ENCODE measurements at regions not wholly inside any gene's neighbourhood (a gene's known extent, or its start where the extent isn't known, plus 50 kb on each side); places are given as distances from the start of the nearest gene placed in this dataset.

- TF ChIP-seq CTCF (IDR thresholded peaks at IDR 0.05; ENCODE audit: insufficient read depth, low read depth, low read length): no peak
- H3K4me3 ChIP-seq (ENCODE audit: low read depth, low read length): no peak overlapping the region
- DNase-seq (ENCODE audit: low read depth): no peak
Measured at GRCh38 chr3:25293736-25294135, 134.3 kb upstream of the RARB start.

DNA sequence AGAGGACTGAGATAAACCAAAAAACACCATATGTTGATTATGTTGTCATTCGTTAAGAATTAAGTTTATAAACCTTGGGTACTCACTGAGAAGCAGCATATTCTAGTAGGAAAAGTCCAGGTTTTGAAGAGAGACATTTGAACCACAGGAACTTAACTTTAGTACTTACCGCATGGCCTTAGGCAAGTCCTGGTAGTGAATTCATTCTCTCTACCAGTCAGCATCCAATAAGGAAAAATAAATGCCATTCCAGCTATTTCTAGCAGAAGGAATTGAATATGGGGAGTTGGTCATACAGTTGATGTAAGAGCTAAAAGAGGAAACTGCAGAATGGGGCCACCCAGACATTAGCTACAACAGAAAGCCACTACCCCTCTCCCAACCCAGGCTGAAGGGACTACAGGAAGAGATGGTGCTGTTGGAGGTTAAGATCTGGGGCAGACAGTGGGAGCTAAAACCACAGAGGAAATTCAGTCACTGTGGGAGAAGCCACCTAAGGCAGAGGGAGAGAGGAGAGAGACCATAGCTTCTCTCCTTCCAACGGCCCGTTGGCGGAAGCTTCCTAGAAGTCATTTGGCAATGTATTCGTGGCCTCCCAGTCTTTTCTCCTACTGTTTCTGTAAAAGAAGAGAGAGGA, 133.8 kb upstream of the RARB start:
- DNase-seq (ENCODE audit: low read depth): no peak
- no peak for TF ChIP-seq CTCF (IDR thresholded peaks at IDR 0.05; ENCODE audit: insufficient read depth, low read depth, low read length)
- no peak overlapping the region for H3K4me3 ChIP-seq (ENCODE audit: low read depth, low read length)

DNA sequence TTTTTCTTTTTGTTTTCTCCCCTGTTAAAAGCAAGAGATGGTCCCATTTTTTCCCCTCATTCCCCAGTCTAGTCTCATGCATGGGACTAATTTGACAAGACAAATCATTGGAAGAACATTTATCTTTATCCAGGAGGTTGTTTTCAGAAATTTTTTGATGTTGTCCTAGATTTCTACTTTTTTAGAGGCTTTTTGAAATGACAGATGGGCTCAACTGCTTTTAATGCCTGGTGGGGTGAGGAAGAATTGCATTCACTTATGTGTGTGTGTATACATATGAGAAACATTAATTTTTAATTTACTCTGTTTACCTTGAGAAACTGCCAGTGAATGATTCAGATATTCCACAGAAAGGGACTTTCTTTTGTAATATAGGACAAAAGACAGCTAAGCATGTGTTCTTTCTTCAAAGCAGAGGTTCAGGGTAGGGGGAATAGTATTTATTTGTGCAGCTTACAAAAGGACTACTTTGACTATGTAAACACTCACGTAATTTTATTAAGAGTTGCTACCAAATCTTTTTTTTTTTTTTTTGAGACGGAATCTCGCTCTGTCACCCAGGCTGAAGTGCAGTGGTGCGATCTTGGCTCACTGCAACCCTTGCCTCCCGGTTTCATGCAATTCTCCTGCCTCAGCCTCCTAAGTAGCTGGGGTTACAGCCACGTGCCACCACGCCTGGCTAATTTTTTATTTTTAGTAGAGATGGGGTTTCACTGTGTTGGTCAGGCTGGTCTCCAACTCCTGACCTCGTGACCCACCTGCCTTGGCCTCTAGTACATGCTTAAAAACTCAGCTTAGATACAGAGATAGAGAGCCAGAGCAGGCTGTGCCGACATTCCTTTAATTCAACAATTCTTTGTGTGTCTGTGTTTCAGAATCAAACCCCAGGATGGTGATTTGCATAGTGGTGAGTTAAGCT, 130.1 kb upstream of the RARB start:
- DNase-seq (ENCODE audit: low read depth): no peak
- no peak for TF ChIP-seq CTCF (IDR thresholded peaks at IDR 0.05; ENCODE audit: insufficient read depth, low read depth, low read length)
- H3K4me3 ChIP-seq (ENCODE audit: low read depth, low read length): no peak overlapping the region

- no peak for TF ChIP-seq CTCF (IDR thresholded peaks at IDR 0.05; ENCODE audit: insufficient read depth, low read depth, low read length)
- no peak overlapping the region for H3K4me3 ChIP-seq (ENCODE audit: low read depth, low read length)
- DNase-seq (ENCODE audit: low read depth): no peak
Measured at GRCh38 chr3:25300141-25300540, 127.9 kb upstream of the RARB start.

GRCh38 chr3:25304916-25305315, 123.1 kb upstream of the RARB start:
- DNase-seq (ENCODE audit: low read depth): no peak
- TF ChIP-seq CTCF (IDR thresholded peaks at IDR 0.05; ENCODE audit: insufficient read depth, low read depth, low read length): no peak
- no peak overlapping the region for H3K4me3 ChIP-seq (ENCODE audit: low read depth, low read length)

DNA sequence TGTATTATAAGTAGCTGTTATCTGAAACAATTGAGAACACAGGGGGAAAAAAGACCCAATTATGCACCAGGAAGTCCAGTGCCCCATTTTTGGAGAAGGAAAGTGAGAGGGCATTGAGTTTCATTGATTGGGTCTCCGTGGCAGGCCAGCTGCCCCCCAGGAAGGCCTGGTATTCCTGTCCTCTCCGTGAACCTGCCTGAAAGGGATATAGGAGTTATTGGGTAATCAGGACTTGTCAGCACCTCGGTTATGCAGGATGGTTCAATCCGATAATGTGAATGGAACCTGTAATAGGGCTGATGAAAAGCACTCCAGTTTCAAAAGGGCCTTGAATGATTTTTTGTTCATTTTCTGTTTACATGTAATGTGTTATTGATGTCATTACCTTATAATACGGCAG, 122.0 kb upstream of the RARB start:
- no peak for TF ChIP-seq CTCF (IDR thresholded peaks at IDR 0.05; ENCODE audit: insufficient read depth, low read depth, low read length)
- no peak for DNase-seq (ENCODE audit: low read depth)
- no peak overlapping the region for H3K4me3 ChIP-seq (ENCODE audit: low read depth, low read length)
